HG03066 (cell line): ENCODE measurements at regions not wholly inside any gene's neighbourhood (a gene's known extent, or its start where the extent isn't known, plus 50 kb on each side); places are given as distances from the start of the nearest gene placed in this dataset.

Source experiments
- ATAC-seq: cut with Tn5 transposase; IDR thresholded peaks from one replicate; pipeline ENCODE4 v1.9.1; 2021; ENCODE audit warnings: low read depth; ENCODE audit not compliant: unreplicated experiment

GRCh38 chr3:28868897-28869296 lies 412.0 kb upstream of the RBMS3 start:
- no peak for ATAC-seq

- ATAC-seq = no peak
Measured at GRCh38 chr3:28877912-28878311, 403.0 kb upstream of the RBMS3 start.

GRCh38 chr3:28890373-28890772 lies 390.5 kb upstream of the RBMS3 start:
- no peak for ATAC-seq

- ATAC-seq = no peak
Measured at GRCh38 chr3:28891485-28891884, 389.4 kb upstream of the RBMS3 start.

- no peak for ATAC-seq
Measured at GRCh38 chr3:28900301-28900700, 380.6 kb upstream of the RBMS3 start.

GRCh38 chr3:28901018-28901417 lies 379.9 kb upstream of the RBMS3 start:
- no peak for ATAC-seq

- no peak for ATAC-seq
Measured at GRCh38 chr3:28903171-28903601, 377.7 kb upstream of the RBMS3 start.

- no peak for ATAC-seq
Measured at GRCh38 chr3:28905798-28906197, 375.1 kb upstream of the RBMS3 start.

- no peak for ATAC-seq
Measured at GRCh38 chr3:28906561-28907310, 374.1 kb upstream of the RBMS3 start.

- ATAC-seq = no peak
Measured at GRCh38 chr3:28907616-28908015, 373.3 kb upstream of the RBMS3 start.

- no peak for ATAC-seq
Measured at GRCh38 chr3:28912120-28912885, 368.6 kb upstream of the RBMS3 start.

GRCh38 chr3:28915741-28916500 lies 364.9 kb upstream of the RBMS3 start:
- ATAC-seq = no peak

GRCh38 chr3:28916713-28917499 lies 364.0 kb upstream of the RBMS3 start:
- ATAC-seq = peak; percentile 87

- no peak for ATAC-seq
Measured at GRCh38 chr3:28917895-28918475, 362.9 kb upstream of the RBMS3 start.

GRCh38 chr3:28922376-28922775 lies 358.5 kb upstream of the RBMS3 start:
- ATAC-seq = no peak

- ATAC-seq = no peak
Measured at GRCh38 chr3:28923994-28924393, 356.9 kb upstream of the RBMS3 start.

- no peak for ATAC-seq
Measured at GRCh38 chr3:28924744-28925360, 356.0 kb upstream of the RBMS3 start.

GRCh38 chr3:28933337-28933736 lies 347.5 kb upstream of the RBMS3 start:
- no peak for ATAC-seq

GRCh38 chr3:28934126-28934813 lies 346.6 kb upstream of the RBMS3 start:
- no peak for ATAC-seq
